IMR-90 (cell line): ENCODE measurements at regions not wholly inside any gene's neighbourhood (a gene's known extent, or its start where the extent isn't known, plus 50 kb on each side); places are given as distances from the start of the nearest gene placed in this dataset.

Experiments
- BHLHE40 ChIP-seq: fragments of 150-350 bp; IDR thresholded peaks from 2 replicates; pipeline ENCODE4 v1.6.1; 2016; ENCODE audit warnings: mild to moderate bottlenecking, low read depth, low read length
- CEBPB ChIP-seq: IDR thresholded peaks from 2 replicates; pipeline ENCODE4 v1.6.1; 2012; ENCODE audit warnings: low read depth, low read length, improper control_type of control experiment
- CTCF ChIP-seq: conservative IDR thresholded peaks from 2 replicates; pipeline ENCODE4 v1.5.1; 2012; ENCODE audit warnings: mild to moderate bottlenecking, low read depth, low read length, improper control_type of control experiment
- FOS ChIP-seq: fragments of 150-350 bp; IDR thresholded peaks from 2 replicates; pipeline ENCODE4 v1.6.1; 2016; ENCODE audit warnings: low read depth, low read length
- MAFK ChIP-seq: IDR thresholded peaks from 2 replicates; pipeline ENCODE4 v1.6.1; 2012; ENCODE audit warnings: low read depth, low read length, improper control_type of control experiment
- MAZ ChIP-seq: IDR thresholded peaks from 2 replicates; pipeline ENCODE4 v1.6.1; 2012; ENCODE audit warnings: low read depth, mild to moderate bottlenecking, low read length, improper control_type of control experiment, moderate library complexity, borderline replicate concordance
- MXI1 ChIP-seq: IDR thresholded peaks from 2 replicates; pipeline ENCODE4 v1.6.1; 2012; ENCODE audit warnings: low read depth, mild to moderate bottlenecking, low read length, moderate library complexity, borderline replicate concordance
- NFE2L2 ChIP-seq: fragments of 150-350 bp; IDR thresholded peaks from 2 replicates; pipeline ENCODE4 v1.6.1; 2016; ENCODE audit warnings: low read depth, mild to moderate bottlenecking, low read length
- POLR2A ChIP-seq: IDR thresholded peaks from 2 replicates; pipeline ENCODE4 v1.6.1; 2012; ENCODE audit warnings: mild to moderate bottlenecking, low read depth, low read length
- RAD21 ChIP-seq: IDR thresholded peaks from 2 replicates; pipeline ENCODE4 v1.6.1; 2012; ENCODE audit warnings: low read length, improper control_type of control experiment
- RCOR1 ChIP-seq: IDR thresholded peaks from 2 replicates; pipeline ENCODE4 v1.6.1; 2012; ENCODE audit warnings: mild to moderate bottlenecking, low read length, improper control_type of control experiment; ENCODE audit not compliant: insufficient replicate concordance
- RFX5 ChIP-seq: IDR thresholded peaks from 2 replicates; pipeline ENCODE4 v1.8.0; 2012; ENCODE audit warnings: low read depth, mild to moderate bottlenecking, low read length, moderate library complexity
- SMC3 ChIP-seq: fragments of 150-350 bp; IDR thresholded peaks from 2 replicates; pipeline ENCODE4 v1.6.1; 2016; ENCODE audit warnings: low read depth, mild to moderate bottlenecking, antibody characterized with exemption, low read length, moderate library complexity
- TF ChIP-seq, protein P1 (sequence below): fragments of 150-350 bp; IDR thresholded peaks from 2 replicates; pipeline ENCODE4 v1.6.1; 2017; ENCODE audit warnings: mild to moderate bottlenecking, antibody characterized with exemption, low read length, low read depth

- TF ChIP-seq CTCF (no peak), NFE2L2 (no peak), POLR2A (no peak), MAFK (peak; percentile 45; the same call in 1 of the 2 replicates), RAD21 (no peak), RCOR1 (no peak), SMC3 (no peak), MXI1 (no peak), BHLHE40 (no peak), RFX5 (no peak), CEBPB (no peak), FOS (no peak), MAZ (no peak)
- TF ChIP-seq, protein P1, sequence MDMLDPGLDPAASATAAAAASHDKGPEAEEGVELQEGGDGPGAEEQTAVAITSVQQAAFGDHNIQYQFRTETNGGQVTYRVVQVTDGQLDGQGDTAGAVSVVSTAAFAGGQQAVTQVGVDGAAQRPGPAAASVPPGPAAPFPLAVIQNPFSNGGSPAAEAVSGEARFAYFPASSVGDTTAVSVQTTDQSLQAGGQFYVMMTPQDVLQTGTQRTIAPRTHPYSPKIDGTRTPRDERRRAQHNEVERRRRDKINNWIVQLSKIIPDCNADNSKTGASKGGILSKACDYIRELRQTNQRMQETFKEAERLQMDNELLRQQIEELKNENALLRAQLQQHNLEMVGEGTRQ, result no peak
Observed at GRCh38 chr4:15198070-15198727, 195.9 kb downstream of the CPEB2 start.
